ENCODE measurements at regions not wholly inside any gene's neighbourhood (a gene's known extent, or its start where the extent isn't known, plus 50 kb on each side); places are given as distances from the start of the nearest gene placed in this dataset.

DNA sequence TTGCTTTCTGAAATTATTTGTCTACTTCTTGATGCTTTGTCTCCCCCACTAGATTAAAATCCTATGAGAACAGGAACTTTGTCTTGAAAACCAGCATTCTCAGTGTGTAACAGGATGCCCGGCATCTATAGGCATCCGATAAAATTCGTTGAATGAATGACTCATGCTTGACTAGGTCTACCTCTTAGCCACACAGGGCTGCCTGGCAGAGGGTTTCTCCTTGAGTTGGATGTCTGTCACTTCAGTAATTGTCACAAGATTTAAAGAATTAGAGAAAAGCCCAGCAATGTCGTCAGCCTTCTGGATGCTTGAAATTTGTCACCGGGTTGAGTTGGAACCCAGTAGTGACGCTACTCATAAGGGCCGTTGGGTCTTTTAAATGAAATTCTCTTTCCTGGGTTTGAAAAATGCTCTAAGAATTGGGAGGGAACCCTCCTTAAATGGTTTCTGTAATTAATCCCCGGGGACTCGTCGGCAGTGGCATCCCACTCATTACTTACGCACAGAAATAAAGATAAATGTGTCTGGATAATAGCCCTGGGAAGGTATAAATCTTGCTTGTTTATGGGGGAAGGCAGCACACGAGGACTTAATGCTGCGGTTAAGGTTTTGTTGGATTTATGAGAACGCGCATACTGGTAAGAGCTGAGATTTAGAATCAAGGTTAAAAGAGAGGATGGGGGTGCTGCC is 194.1 kb downstream of the AACS start:
- SMC1A ChIA-PET (ENCODE audit: uncharacterized antibody, unreplicated experiment): no interaction called here
- Histone ChIP-seq H3K4me2 (ENCODE audit: control insufficient read depth, insufficient read depth) (no peak overlapping the region), H3K36me3 (ENCODE audit: control insufficient read depth in 2 of 2, insufficient read depth in 2 of 2, low read length in 1 of 2) (no peaks in the 10 kb centered on the region), H3K4me1 (ENCODE audit: control insufficient read depth, insufficient read depth, low read length) (no peaks in the 10 kb centered on the region), H3K79me2 (ENCODE audit: control insufficient read depth, insufficient read depth, low read length) (no peaks in the 10 kb centered on the region), H3K27ac (ENCODE audit: control insufficient read depth, insufficient read depth) (no peak overlapping the region), H3K27me3 (replicated peaks in 1 of 2; ENCODE audit: control insufficient read depth in 2 of 2, insufficient read depth in 2 of 2, low read length in 1 of 2) (no peaks in the 10 kb centered on the region), H4K20me1 (ENCODE audit: control insufficient read depth, insufficient read depth) (no peaks in the 10 kb centered on the region), H3K9ac (ENCODE audit: control insufficient read depth, insufficient read depth, low read length) (no peak overlapping the region), H3K4me3 (no peak overlapping the region), H2AFZ (ENCODE audit: control insufficient read depth, low read depth, low read length) (no peak overlapping the region), H3K9me3 (replicated peaks; ENCODE audit: control insufficient read depth, insufficient read depth, low read length) (no peaks in the 10 kb centered on the region)
- WGBS (ENCODE audit: insufficient coverage, insufficient replicate concordance, low lambda C conversion rate, missing lambda C conversion rate): 52% methylated on average over 15 of the region's 15 CpGs
- no peak for TF ChIP-seq BMI1 (IDR thresholded peaks at IDR 0.05; ENCODE audit: borderline replicate concordance)
- no peak for TF ChIP-seq KAT2A (conservative IDR thresholded peaks at IDR 0.05; ENCODE audit: control insufficient read depth, low read depth, low read length)
- TF ChIP-seq IRF4 (IDR thresholded peaks at IDR 0.05; ENCODE audit: low read depth, low read length): no peak
- TF ChIP-seq ZBED1 (IDR thresholded peaks at IDR 0.05; ENCODE audit: borderline replicate concordance): no peak
- TF ChIP-seq CBX5 (IDR thresholded peaks at IDR 0.05; ENCODE audit: low read depth): no peak
- TF ChIP-seq, protein P1, sequence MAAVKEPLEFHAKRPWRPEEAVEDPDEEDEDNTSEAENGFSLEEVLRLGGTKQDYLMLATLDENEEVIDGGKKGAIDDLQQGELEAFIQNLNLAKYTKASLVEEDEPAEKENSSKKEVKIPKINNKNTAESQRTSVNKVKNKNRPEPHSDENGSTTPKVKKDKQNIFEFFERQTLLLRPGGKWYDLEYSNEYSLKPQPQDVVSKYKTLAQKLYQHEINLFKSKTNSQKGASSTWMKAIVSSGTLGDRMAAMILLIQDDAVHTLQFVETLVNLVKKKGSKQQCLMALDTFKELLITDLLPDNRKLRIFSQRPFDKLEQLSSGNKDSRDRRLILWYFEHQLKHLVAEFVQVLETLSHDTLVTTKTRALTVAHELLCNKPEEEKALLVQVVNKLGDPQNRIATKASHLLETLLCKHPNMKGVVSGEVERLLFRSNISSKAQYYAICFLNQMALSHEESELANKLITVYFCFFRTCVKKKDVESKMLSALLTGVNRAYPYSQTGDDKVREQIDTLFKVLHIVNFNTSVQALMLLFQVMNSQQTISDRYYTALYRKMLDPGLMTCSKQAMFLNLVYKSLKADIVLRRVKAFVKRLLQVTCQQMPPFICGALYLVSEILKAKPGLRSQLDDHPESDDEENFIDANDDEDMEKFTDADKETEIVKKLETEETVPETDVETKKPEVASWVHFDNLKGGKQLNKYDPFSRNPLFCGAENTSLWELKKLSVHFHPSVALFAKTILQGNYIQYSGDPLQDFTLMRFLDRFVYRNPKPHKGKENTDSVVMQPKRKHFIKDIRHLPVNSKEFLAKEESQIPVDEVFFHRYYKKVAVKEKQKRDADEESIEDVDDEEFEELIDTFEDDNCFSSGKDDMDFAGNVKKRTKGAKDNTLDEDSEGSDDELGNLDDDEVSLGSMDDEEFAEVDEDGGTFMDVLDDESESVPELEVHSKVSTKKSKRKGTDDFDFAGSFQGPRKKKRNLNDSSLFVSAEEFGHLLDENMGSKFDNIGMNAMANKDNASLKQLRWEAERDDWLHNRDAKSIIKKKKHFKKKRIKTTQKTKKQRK (IDR thresholded peaks at IDR 0.05; ENCODE audit: low read depth, low read length): no peak
- TF ChIP-seq SIN3A (IDR thresholded peaks at IDR 0.05; ENCODE audit: low read depth, low read length): no peak
- TF ChIP-seq, protein P2, sequence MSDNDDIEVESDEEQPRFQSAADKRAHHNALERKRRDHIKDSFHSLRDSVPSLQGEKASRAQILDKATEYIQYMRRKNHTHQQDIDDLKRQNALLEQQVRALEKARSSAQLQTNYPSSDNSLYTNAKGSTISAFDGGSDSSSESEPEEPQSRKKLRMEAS (IDR thresholded peaks at IDR 0.05; ENCODE audit: low read depth, low read length): no peak
- no peak for TF ChIP-seq PML (IDR thresholded peaks at IDR 0.05; ENCODE audit: low read length)
- TF ChIP-seq CHD1 (IDR thresholded peaks at IDR 0.05; ENCODE audit: low read depth, low read length): no peak
- TF ChIP-seq ESRRA (IDR thresholded peaks at IDR 0.05; ENCODE audit: low read length): no peak
- no peak for TF ChIP-seq STAT1 (conservative IDR thresholded peaks at IDR 0.05)
- no peak for TF ChIP-seq IKZF1 (conservative IDR thresholded peaks at IDR 0.05)
- TF ChIP-seq, protein P3, sequence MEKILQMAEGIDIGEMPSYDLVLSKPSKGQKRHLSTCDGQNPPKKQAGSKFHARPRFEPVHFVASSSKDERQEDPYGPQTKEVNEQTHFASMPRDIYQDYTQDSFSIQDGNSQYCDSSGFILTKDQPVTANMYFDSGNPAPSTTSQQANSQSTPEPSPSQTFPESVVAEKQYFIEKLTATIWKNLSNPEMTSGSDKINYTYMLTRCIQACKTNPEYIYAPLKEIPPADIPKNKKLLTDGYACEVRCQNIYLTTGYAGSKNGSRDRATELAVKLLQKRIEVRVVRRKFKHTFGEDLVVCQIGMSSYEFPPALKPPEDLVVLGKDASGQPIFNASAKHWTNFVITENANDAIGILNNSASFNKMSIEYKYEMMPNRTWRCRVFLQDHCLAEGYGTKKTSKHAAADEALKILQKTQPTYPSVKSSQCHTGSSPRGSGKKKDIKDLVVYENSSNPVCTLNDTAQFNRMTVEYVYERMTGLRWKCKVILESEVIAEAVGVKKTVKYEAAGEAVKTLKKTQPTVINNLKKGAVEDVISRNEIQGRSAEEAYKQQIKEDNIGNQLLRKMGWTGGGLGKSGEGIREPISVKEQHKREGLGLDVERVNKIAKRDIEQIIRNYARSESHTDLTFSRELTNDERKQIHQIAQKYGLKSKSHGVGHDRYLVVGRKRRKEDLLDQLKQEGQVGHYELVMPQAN (conservative IDR thresholded peaks at IDR 0.05): no peak
- TF ChIP-seq FOXM1 (IDR thresholded peaks at IDR 0.05; ENCODE audit: low read depth, low read length): no peak
- TF ChIP-seq RB1 (IDR thresholded peaks at IDR 0.05; ENCODE audit: borderline replicate concordance): no peak
- TF ChIP-seq PAX5 (IDR thresholded peaks at IDR 0.05; ENCODE audit: borderline replicate concordance, low read depth, low read length): no peak
- TF ChIP-seq, protein P4, sequence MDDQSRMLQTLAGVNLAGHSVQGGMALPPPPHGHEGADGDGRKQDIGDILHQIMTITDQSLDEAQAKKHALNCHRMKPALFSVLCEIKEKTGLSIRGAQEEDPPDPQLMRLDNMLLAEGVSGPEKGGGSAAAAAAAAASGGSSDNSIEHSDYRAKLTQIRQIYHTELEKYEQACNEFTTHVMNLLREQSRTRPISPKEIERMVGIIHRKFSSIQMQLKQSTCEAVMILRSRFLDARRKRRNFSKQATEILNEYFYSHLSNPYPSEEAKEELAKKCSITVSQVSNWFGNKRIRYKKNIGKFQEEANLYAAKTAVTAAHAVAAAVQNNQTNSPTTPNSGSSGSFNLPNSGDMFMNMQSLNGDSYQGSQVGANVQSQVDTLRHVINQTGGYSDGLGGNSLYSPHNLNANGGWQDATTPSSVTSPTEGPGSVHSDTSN (IDR thresholded peaks at IDR 0.05; ENCODE audit: insufficient replicate concordance, low read depth, low read length): no peak
- no peak for DNase-seq (ENCODE audit: low read depth, low spot score)
- POLR2A ChIA-PET: no interaction called here
- no TSS peak for BruUV-seq (replicated peaks)
- RAD21 ChIA-PET (ENCODE audit: unreplicated experiment): no interaction called here
- intact Hi-C loops (cut with micrococcal nuclease; ENCODE audit: unreplicated experiment): no loop called here
- no peak for FAIRE-seq
- in situ Hi-C loops (cut with MboI): no loop called here
- no peak for ATAC-seq
- CTCF ChIA-PET: no interaction called here
